Ectodermal cell (in vitro differentiated cells): ENCODE measurements at regions not wholly inside any gene's neighbourhood (a gene's known extent, or its start where the extent isn't known, plus 50 kb on each side); places are given as distances from the start of the nearest gene placed in this dataset.
"Not testable (repeated sequence)": the region's sequence is repeated elsewhere in the genome, so short reads cannot be mapped to it uniquely, and the experiment has no call there.

Experiments
- H3K27ac ChIP-seq: 2 replicates; pipeline ENCODE4 v1.7.0; 2013; ENCODE audit warnings: mild to moderate bottlenecking, low read depth, low read length; ENCODE audit not compliant: insufficient read depth, poor library complexity, severe bottlenecking
- H3K27me3 ChIP-seq: 2 replicates; pipeline ENCODE4 v1.7.0; 2013; ENCODE audit warnings: mild to moderate bottlenecking, low read length; ENCODE audit not compliant: insufficient read depth, control insufficient read depth, poor library complexity, severe bottlenecking
- H3K36me3 ChIP-seq: one replicate; pipeline ENCODE4 v1.7.0; 2013; ENCODE audit warnings: low read length; ENCODE audit not compliant: control insufficient read depth, insufficient read depth
- H3K4me1 ChIP-seq: one replicate; pipeline ENCODE4 v1.7.0; 2013; ENCODE audit warnings: low read length; ENCODE audit not compliant: control insufficient read depth, insufficient read depth
- H3K4me3 ChIP-seq: 2 replicates; pipeline ENCODE4 v1.7.0; 2013; ENCODE audit warnings: low read depth, low read length, control low read depth; ENCODE audit not compliant: insufficient read depth
- H3K9me3 ChIP-seq: 2 replicates; pipeline ENCODE4 v1.7.0; 2013; ENCODE audit warnings: mild to moderate bottlenecking, low read length, moderate library complexity; ENCODE audit not compliant: control insufficient read depth
- WGBS, 2 experiments: methylation state at CpG; one replicate each; pipeline ENCODE4 v1.1.7; 2013; ENCODE audit warnings: missing lambda C conversion rate in 2 of 2; 5-methylcytosine and 5-hydroxymethylcytosine counted together

DNA sequence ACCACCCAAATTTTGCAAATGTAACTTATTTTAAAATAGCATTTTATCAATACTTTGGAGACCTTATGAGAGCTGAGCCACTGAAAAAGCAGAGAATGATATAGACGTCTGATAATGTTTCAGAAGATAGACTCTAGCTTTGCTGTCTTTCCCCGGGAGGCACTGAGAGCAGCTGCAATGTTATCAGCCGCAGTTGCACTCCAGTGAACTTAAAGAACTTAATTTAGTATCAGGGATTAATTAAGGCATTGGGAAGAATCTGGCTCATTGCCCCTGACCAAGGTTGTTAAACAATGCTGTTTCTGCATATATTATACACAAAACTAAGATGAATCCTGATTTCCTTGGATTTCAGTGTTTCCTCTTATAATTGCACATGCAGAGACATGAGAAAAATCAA lies 75.7 kb upstream of the SGCG start:
- H3K4me1 ChIP-seq = no peaks in the 10 kb centered on the region
- H3K9me3 ChIP-seq = no peaks in the 10 kb centered on the region
- 95% methylated on average over 3 of the region's 3 CpGs for WGBS, 2 experiments
- H3K27ac ChIP-seq = no peak overlapping the region
- H3K36me3 ChIP-seq = no peaks in the 10 kb centered on the region
- H3K4me3 ChIP-seq = no peak overlapping the region
- no peaks in the 10 kb centered on the region for H3K27me3 ChIP-seq

DNA sequence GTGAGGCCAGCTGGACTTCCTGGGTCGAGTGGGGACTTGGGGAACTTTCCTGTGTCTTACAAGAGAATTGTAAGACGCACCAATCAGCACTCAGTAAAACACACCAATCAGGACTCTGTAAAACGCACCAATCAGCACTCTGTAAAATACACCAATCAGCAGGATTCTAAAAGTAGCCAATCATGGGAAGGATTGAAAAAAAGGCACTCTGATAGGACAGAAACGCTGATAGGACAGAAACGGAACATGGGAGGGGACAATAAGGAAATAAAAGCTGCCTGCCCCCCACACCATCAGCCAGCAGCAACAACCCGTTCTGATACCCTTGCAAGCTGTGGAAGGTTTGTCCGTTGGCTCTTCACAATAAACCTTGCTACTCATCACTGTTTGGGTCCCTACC lies 73.1 kb upstream of the SGCG start:
- 90 to 95% methylated on average over 7 of the region's 7 CpGs for WGBS, 2 experiments

DNA sequence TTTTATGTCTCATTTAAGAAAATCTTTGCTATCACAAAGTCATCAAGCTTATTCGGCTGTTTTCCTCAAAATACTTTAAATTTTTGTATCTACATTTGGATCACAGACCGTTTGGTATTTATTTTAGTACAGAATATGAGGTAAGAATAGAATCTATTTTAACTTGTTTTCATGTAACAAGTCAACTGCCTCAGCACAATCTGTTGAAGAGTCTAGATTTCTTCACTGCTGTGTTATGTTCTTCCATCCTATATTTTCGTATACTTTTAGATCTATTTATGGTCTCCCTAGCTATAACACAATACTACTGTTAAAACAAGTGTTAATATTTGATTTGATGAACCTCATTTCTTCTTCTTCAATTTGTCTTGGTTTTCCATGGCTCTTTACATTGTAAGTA lies 61.6 kb upstream of the SGCG start:
- no peaks in the 10 kb centered on the region for H3K36me3 ChIP-seq
- 100% methylated on average over 3 of the region's 3 CpGs; no CpG with 5 or more reads in 1 of the 2 experiments for WGBS, 2 experiments
- no peaks in the 10 kb centered on the region for H3K4me1 ChIP-seq
- no peak overlapping the region for H3K4me3 ChIP-seq
- no peaks in the 10 kb centered on the region for H3K9me3 ChIP-seq
- no peaks in the 10 kb centered on the region for H3K27me3 ChIP-seq
- H3K27ac ChIP-seq = no peak overlapping the region

More for the DNA sequence above, 73.1 kb upstream of the SGCG start:
- Histone ChIP-seq H3K36me3 (no peaks in the 10 kb centered on the region), H3K9me3 (no peaks in the 10 kb centered on the region), H3K4me3 (no peak overlapping the region), H3K27ac (no peak overlapping the region), H3K27me3 (no peaks in the 10 kb centered on the region), H3K4me1 (no peaks in the 10 kb centered on the region)

DNA sequence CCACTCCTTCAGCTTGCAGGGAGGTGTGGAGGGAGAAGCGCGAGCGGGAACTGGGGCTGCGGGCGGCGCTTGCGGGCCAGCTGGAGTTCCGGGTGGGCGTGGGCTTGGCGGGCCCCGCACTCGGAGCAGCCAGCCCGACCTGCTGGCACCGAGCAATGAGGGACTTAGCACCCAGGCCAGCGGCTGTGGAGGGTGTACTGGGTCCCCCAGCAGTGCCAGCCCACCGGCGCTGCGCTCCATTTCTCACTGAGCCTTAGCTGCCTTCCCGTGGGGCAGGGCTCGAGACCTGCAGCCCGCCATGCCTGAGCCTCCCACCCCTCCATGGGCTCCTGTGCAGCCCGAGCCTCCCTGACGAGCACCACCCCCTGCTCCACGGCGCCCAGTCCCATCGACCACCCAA lies 53.2 kb upstream of the SGCG start:
- not testable (repeated sequence) for H3K9me3 ChIP-seq, H3K27me3 ChIP-seq, H3K4me3 ChIP-seq, H3K36me3 ChIP-seq, H3K27ac ChIP-seq, H3K4me1 ChIP-seq
- 94 to 95% methylated on average over 26 of the region's 26 CpGs for whole genome bisulfite sequencing, 2 experiments

DNA sequence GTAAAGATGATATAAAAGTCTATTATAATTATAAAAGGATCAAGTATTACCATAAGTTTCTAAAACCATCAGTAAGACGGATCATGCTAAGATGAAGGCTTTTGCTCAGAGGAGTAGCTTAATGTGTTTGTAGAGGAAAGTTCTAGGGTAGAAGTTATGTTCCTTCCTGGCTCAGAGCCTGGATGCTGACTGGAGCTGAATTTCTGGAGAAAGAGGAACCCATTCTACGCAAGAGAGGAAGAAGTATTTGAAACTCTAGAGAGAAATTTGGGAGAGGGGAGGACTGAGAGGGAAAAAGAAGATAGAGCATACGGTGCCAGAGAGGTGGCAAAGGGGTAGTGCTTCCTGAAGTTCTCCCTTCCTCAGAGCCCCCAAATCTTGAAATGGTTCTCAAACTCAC lies 51.4 kb upstream of the SGCG start:
- H3K4me3 ChIP-seq = no peak overlapping the region
- H3K9me3 ChIP-seq = no peaks in the 10 kb centered on the region
- WGBS, 2 experiments = 92 to 95% methylated on average over 3 of the region's 3 CpGs

More for the DNA sequence above, 51.4 kb upstream of the SGCG start:
- H3K36me3 ChIP-seq = no peaks in the 10 kb centered on the region
- H3K4me1 ChIP-seq = no peaks in the 10 kb centered on the region
- H3K27ac ChIP-seq = no peak overlapping the region
- no peaks in the 10 kb centered on the region for H3K27me3 ChIP-seq
